ENCODE measurements at regions not wholly inside any gene's neighbourhood (a gene's known extent, or its start where the extent isn't known, plus 50 kb on each side); places are given as distances from the start of the nearest gene placed in this dataset.

DNA sequence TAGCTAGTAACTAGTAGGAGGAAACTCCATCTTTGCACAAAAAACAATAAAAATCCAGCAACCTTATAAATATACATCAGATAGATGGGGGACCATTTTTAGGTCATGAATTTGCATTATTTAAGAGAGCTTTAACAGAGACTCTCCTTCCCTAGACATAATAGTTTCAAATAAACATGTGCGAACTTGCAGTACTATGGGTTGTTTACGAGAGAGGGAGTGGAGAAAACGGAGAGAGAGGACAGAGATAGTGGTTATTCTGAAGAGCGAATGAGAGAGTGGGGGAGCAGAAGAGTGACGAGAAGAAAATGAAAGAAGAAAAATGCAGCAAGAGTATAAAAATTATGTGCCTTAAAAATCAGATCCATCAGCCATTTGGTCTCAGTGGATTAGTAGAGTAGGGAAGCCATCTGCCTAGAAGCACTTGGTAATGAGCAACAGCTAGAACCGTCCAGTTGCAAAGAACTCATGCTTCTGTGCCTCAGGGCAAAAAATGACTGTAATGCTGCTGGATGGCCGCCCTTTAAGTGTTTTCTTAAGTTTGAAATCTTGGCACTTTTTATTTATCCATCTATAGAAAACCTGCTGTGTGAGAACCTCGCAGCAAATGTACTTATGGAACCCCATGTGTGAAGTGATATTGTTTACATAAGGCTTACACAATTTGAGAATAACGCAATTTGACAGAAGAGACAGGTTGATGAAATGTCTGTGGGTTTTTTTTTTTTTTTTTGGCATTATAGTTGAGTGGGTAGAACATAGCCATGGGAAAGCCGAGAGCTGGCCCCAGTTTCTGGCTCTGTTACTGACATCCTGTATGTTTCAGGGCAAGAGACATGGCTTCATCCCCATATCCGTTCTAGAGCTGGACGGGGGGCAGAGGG, 95.6 kb upstream of the ZNF608 start:
- no peak overlapping the region for H3K4me3 ChIP-seq (ENCODE audit: low read length)
- no peak for DNase-seq
- H3K36me3 ChIP-seq (ENCODE audit: insufficient read depth, low read length) = no peaks in the 10 kb centered on the region
- Mint-ChIP-seq H3K9me3 (no peaks in the 10 kb centered on the region), H3K27ac (no peak overlapping the region), H3K4me1 (ENCODE audit: low read depth) (no peaks in the 10 kb centered on the region), H3K4me3 (no peak overlapping the region), H3K36me3 (ENCODE audit: low read depth) (no peaks in the 10 kb centered on the region), H3K27me3 (no peaks in the 10 kb centered on the region)
- H3K9me3 ChIP-seq (ENCODE audit: control insufficient read depth in 1 of 2, insufficient read depth in 1 of 2, low read length in 2 of 2) = peaks cover 0 to 4% of the 10 kb centered on the region in 2 experiments
- intact Hi-C loops (cut with DNase I, micrococcal nuclease) = no loop called here
- ATAC-seq (ENCODE audit: poor library complexity) = no peak
- no peak overlapping the region for H3K27ac ChIP-seq (ENCODE audit: low read depth in 1 of 2, low read length in 2 of 2)
- ChIA-PET CTCF (no interaction called here), POLR2A (no interaction called here)
- no peaks in the 10 kb centered on the region for H3K27me3 ChIP-seq (ENCODE audit: control insufficient read depth in 1 of 2, insufficient read depth in 2 of 2, low read length in 2 of 2)
- TF ChIP-seq, protein P1, sequence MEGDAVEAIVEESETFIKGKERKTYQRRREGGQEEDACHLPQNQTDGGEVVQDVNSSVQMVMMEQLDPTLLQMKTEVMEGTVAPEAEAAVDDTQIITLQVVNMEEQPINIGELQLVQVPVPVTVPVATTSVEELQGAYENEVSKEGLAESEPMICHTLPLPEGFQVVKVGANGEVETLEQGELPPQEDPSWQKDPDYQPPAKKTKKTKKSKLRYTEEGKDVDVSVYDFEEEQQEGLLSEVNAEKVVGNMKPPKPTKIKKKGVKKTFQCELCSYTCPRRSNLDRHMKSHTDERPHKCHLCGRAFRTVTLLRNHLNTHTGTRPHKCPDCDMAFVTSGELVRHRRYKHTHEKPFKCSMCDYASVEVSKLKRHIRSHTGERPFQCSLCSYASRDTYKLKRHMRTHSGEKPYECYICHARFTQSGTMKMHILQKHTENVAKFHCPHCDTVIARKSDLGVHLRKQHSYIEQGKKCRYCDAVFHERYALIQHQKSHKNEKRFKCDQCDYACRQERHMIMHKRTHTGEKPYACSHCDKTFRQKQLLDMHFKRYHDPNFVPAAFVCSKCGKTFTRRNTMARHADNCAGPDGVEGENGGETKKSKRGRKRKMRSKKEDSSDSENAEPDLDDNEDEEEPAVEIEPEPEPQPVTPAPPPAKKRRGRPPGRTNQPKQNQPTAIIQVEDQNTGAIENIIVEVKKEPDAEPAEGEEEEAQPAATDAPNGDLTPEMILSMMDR (IDR thresholded peaks at IDR 0.05) = no peak
- no peaks in the 10 kb centered on the region for H3K4me1 ChIP-seq (ENCODE audit: insufficient read depth, low read length)

DNA sequence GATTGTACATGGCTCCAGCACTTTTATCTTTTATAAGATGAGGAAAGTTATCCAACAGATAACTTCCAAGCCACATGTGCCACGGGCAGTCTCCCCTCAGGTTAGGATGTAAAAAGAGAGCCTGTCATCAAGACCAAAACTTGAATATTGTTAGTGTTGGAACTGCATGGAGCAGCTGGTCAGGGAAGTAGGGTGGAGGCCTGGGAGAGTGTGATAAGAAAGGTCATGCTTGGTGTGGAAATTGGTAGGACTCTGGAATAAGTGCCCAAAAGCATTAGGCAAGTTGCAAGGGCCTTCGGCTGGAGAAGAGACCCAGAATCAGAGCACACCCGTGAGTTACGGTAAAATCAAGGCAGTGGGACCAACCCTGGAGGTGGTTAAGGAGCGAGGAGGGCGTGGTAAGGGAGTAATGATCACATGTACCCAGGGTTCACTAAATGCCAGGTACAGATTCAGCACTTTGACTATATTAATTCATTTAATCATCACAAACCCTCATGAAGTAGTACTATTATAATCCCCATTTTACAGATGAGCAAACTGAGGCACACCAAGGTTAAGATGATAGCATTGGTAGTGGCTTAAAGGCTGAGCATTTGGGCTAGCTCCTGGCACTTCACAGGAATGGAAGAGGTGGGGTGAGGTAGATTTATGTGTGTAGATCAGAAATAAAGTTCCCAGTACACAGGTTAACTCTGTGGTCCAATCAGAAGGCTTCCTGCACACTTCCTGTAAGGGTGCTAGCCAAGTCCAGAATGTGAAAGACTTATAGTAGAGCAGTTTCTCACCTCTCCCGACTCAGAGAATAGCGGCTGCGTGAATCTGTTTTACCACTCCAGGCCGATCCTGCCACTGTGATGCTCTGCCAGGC, 96.5 kb upstream of the ZNF608 start:
- H3K9me3 Mint-ChIP-seq = no peaks in the 10 kb centered on the region
- no peaks in the 10 kb centered on the region for H3K36me3 Mint-ChIP-seq (ENCODE audit: low read depth)
- Histone ChIP-seq H3K4me1 (ENCODE audit: insufficient read depth, low read length) (no peaks in the 10 kb centered on the region), H3K36me3 (ENCODE audit: insufficient read depth, low read length) (no peaks in the 10 kb centered on the region), H3K9me3 (ENCODE audit: control insufficient read depth in 1 of 2, insufficient read depth in 1 of 2, low read length in 2 of 2) (peaks cover 0 to 4% of the 10 kb centered on the region in 2 experiments), H3K27me3 (ENCODE audit: control insufficient read depth in 1 of 2, insufficient read depth in 2 of 2, low read length in 2 of 2) (no peaks in the 10 kb centered on the region), H3K4me3 (ENCODE audit: low read length) (no peak overlapping the region), H3K27ac (ENCODE audit: low read depth in 1 of 2, low read length in 2 of 2) (no peak overlapping the region)
- ChIA-PET POLR2A (no interaction called here), CTCF (no interaction called here)
- H3K4me3 Mint-ChIP-seq = no peak overlapping the region
- TF ChIP-seq, protein P1 (IDR thresholded peaks at IDR 0.05) = no peak
- ATAC-seq (ENCODE audit: poor library complexity) = no peak
- H3K27ac Mint-ChIP-seq = no peak overlapping the region
- DNase-seq = no peak
- intact Hi-C loops (cut with DNase I, micrococcal nuclease) = no loop called here
- H3K4me1 Mint-ChIP-seq (ENCODE audit: low read depth) = no peaks in the 10 kb centered on the region
- H3K27me3 Mint-ChIP-seq = no peaks in the 10 kb centered on the region

DNA sequence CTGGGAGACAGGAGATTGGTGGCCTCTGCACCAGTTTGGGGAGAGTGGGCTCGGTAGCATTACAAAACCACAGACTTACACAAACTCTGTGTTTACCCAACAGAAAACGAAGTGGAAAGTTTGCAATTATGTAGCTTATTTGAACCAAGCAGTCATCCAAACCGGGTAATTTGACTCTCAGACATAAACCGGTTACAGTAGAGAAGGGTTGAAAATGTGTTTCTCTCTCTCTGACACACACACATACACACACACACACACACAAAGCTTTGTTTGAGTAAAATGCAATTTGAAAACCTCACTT, 97.1 kb upstream of the ZNF608 start:
- no peak for ATAC-seq (ENCODE audit: poor library complexity)
- H3K9me3 ChIP-seq (ENCODE audit: control insufficient read depth in 1 of 2, insufficient read depth in 1 of 2, low read length in 2 of 2) = peaks cover 0 to 4% of the 10 kb centered on the region in 2 experiments
- no peak overlapping the region for H3K4me3 ChIP-seq (ENCODE audit: low read length)
- no peaks in the 10 kb centered on the region for H3K36me3 Mint-ChIP-seq (ENCODE audit: low read depth)
- H3K4me1 Mint-ChIP-seq (ENCODE audit: low read depth) = no peaks in the 10 kb centered on the region
- H3K27me3 Mint-ChIP-seq = no peaks in the 10 kb centered on the region
- H3K27me3 ChIP-seq (ENCODE audit: control insufficient read depth in 1 of 2, insufficient read depth in 2 of 2, low read length in 2 of 2) = no peaks in the 10 kb centered on the region
- ChIA-PET POLR2A (no interaction called here), CTCF (no interaction called here)
- H3K27ac Mint-ChIP-seq = no peak overlapping the region
- TF ChIP-seq, protein P1 (IDR thresholded peaks at IDR 0.05) = no peak
- intact Hi-C loops (cut with DNase I, micrococcal nuclease) = no loop called here
- no peak for DNase-seq
- no peak overlapping the region for H3K27ac ChIP-seq (ENCODE audit: low read depth in 1 of 2, low read length in 2 of 2)
- no peaks in the 10 kb centered on the region for H3K4me1 ChIP-seq (ENCODE audit: insufficient read depth, low read length)
- no peak overlapping the region for H3K4me3 Mint-ChIP-seq
- H3K9me3 Mint-ChIP-seq = no peaks in the 10 kb centered on the region
- no peaks in the 10 kb centered on the region for H3K36me3 ChIP-seq (ENCODE audit: insufficient read depth, low read length)

All from CD4-positive, alpha-beta T cell (primary cell).